GM12865 (cell line): ENCODE measurements at regions not wholly inside any gene's neighbourhood (a gene's known extent, or its start where the extent isn't known, plus 50 kb on each side); places are given as distances from the start of the nearest gene placed in this dataset.
"Not testable (repeated sequence)": the region's sequence is repeated elsewhere in the genome, so short reads cannot be mapped to it uniquely, and the experiment has no call there.

Experiments used
- DNase-seq: peaks from one replicate; pipeline ENCODE4 v3.0.0; 2010; ENCODE audit warnings: low read depth
- H3K4me3 ChIP-seq: 2 replicates; pipeline ENCODE4 v1.5.1; 2011; ENCODE audit warnings: mild to moderate bottlenecking, low read depth, low read length, control low read depth
- TF ChIP-seq, protein P1 (sequence below): IDR thresholded peaks from 2 replicates; pipeline ENCODE4 v1.5.1; 2011; ENCODE audit warnings: low read length, control low read depth, low read depth, inconsistent platforms; ENCODE audit not compliant: insufficient read depth; ENCODE audit errors: missing control alignments

DNA sequence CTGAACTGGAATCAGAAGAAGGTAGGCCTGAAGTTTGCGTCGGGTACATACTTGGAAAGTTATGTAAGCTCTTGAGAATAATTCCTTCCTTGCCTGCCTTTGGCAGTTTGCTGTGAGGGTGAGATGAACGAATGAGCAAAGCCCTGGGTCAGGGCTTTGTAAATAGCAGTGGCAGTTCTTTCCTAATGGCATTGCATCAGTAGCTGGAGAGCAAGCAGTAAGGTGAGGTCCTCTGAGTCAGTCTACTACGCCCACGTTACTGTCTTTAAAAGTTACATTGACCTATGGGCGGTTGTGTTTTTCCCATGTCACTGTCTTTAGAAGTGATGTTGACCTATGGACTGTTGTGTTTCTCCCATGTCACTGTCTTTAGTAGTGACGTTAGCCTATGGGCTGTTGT is 179.1 kb upstream of the E2F8 start:
- H3K4me3 ChIP-seq = no peak overlapping the region
- TF ChIP-seq, protein P1, sequence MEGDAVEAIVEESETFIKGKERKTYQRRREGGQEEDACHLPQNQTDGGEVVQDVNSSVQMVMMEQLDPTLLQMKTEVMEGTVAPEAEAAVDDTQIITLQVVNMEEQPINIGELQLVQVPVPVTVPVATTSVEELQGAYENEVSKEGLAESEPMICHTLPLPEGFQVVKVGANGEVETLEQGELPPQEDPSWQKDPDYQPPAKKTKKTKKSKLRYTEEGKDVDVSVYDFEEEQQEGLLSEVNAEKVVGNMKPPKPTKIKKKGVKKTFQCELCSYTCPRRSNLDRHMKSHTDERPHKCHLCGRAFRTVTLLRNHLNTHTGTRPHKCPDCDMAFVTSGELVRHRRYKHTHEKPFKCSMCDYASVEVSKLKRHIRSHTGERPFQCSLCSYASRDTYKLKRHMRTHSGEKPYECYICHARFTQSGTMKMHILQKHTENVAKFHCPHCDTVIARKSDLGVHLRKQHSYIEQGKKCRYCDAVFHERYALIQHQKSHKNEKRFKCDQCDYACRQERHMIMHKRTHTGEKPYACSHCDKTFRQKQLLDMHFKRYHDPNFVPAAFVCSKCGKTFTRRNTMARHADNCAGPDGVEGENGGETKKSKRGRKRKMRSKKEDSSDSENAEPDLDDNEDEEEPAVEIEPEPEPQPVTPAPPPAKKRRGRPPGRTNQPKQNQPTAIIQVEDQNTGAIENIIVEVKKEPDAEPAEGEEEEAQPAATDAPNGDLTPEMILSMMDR = no peak
- no peak for DNase-seq

DNA sequence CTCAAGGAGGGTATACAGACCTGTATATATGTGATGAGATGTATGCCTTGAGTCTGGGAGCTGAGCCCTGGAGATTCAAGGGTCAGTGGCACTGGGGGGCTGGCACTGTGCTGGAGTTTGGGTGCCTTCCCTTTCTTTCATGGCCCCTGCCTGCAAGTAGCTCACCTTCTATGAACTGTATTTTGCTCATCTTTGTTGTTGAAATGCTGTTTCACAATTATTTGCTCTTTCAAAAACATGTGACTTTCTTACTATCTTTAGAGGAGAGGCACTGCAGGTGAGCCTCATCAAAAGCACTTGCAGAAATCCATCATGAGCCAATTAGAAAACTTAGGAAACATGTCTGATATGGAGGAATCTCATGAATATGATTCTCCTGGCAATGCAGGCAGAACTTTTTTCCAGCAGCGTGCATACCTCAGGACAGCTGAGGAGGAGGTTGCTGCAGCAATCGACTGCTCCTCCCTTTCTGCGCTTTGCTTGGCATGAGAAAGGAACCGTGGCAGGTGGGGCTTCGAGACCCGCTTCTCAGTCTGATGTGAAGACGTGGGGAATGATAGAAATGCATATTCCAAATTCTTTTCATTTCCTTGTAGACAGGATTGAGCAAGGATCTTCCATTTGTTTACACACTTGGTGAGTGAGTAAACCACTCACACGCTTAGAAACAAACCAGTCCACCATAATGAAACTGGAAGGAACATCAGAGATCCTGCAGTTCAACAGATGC is 178.4 kb upstream of the E2F8 start:
- H3K4me3 ChIP-seq = no peak overlapping the region
- TF ChIP-seq, protein P1 = no peak
- DNase-seq = no peak

- no peak for DNase-seq
- TF ChIP-seq, protein P1 = no peak
- no peak overlapping the region for H3K4me3 ChIP-seq
Measured at GRCh38 chr11:19418221-19418620, 177.5 kb upstream of the E2F8 start.

DNA sequence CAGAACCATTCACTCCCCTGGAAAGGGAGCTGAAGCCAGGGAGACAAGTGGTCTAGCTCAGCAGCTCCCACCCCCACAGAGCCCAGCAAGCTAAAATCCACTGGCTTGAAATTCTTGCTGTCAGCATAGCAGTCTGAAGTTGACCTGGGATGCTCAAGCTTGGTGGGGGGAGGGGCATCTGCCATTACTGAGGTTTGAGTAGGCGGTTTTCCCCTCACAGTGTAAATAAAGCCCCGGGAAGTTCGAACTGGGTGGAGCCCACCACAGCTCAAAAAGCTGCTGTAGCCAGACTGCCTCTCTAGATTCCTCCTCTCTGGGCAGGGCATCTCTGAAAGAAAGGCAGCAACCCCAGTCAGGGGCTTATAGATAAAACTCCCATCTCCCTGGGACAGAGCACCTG is 171.3 kb upstream of the E2F8 start:
- DNase-seq = peak; percentile 35
- not testable (repeated sequence) for H3K4me3 ChIP-seq

GRCh38 chr11:19410032-19410431 is 169.3 kb upstream of the E2F8 start:
- TF ChIP-seq, protein P1 = no peak
- peak; percentile 54 for DNase-seq
- no peak overlapping the region for H3K4me3 ChIP-seq

- H3K4me3 ChIP-seq = no peak overlapping the region
- TF ChIP-seq, protein P1 = no peak
- no peak for DNase-seq
Measured at GRCh38 chr11:19409307-19409706, 168.6 kb upstream of the E2F8 start.

DNA sequence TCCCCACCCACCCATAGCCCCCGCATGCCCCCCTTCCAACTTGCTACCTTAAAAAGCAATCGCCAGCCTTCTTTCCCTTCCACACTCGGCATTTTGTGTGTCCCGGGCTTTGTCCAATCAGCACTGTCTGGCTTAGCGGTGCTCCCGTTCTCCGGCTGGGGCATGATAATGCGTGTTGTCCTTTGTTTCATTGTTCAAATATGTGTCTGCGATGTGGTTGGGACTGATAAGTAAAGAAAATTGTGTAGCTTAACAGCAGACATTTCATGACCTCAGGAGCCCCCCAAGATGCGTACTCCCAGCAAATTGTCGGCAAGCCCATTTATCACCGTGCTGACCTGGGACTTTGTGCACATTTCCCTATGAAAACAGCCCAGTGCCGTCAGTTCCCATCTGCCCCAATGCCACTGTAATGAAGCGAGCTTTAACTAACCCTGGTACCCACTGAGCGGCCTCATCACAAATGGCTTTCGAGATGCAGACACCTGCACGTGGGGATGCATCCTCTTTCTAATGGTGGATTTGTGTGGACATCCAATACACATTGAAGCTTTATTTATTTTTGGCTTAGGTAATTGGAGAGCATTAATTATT is 167.0 kb upstream of the E2F8 start:
- TF ChIP-seq, protein P1 = no peak
- no peak overlapping the region for H3K4me3 ChIP-seq
- no peak for DNase-seq
